Right lobe of liver (tissue), 6 donors: ENCODE measurements at regions not wholly inside any gene's neighbourhood (a gene's known extent, or its start where the extent isn't known, plus 50 kb on each side); places are given as distances from the start of the nearest gene placed in this dataset.

Experiments
- ATAC-seq, 4 donors: fragments of 200-7000 bp; cut with Tn5 transposase; one replicate each; pipeline ENCODE4 v1.9.1; 2020; ENCODE audit warnings: mild to moderate bottlenecking in 4 of 4, moderate library complexity in 4 of 4
- DNase-seq, 3 donors: peaks; one replicate each; pipeline ENCODE4 v3.0.0-alpha.2; 2020
- H3K27ac ChIP-seq, 3 donors: fragments of 200-600 bp; one replicate each; pipeline ENCODE4 v1.8.0; 2022
- H3K27me3 ChIP-seq, 2 donors: fragments of 200-600 bp; one replicate each; pipeline ENCODE4 v1.8.0; 2022
- H3K36me3 ChIP-seq, 4 donors: fragments of 200-600 bp; sonication (generic) in 1 of 4; one replicate each; pipeline versions ENCODE4 v1.5.1 to v1.8.0; 2017 to 2022; ENCODE audit warnings: control low read depth in 1 of 4
- H3K4me1 ChIP-seq, 4 donors: fragments of 200-600 bp; sonication (generic) in 1 of 4; one replicate each; pipeline versions ENCODE4 v1.5.1 to v1.8.0; 2017 to 2022; ENCODE audit warnings: control low read depth in 1 of 4
- H3K4me3 ChIP-seq, 3 donors: fragments of 200-600 bp; one replicate each; pipeline ENCODE4 v1.8.0; 2022
- H3K9me3 ChIP-seq, 4 donors: fragments of 200-600 bp; sonication (generic) in 1 of 4; one replicate each; pipeline versions ENCODE4 v1.5.1 to v1.8.0; 2017 to 2022; ENCODE audit warnings: control low read depth in 1 of 4
- CTCF ChIP-seq, 4 donors: fragments of 200-600 bp in 3 of 4; fragments of 450-650 bp in 1 of 4; IDR thresholded peaks; one replicate each; pipeline versions ENCODE4 v1.5.1 to v1.8.0; 2016 to 2022; ENCODE audit warnings: antibody characterized with exemption in 4 of 4, mild to moderate bottlenecking in 2 of 4
- POLR2A ChIP-seq: fragments of 450-650 bp; IDR thresholded peaks from one replicate; pipeline ENCODE4 v1.6.1; 2017; ENCODE audit warnings: antibody characterized with exemption, mild to moderate bottlenecking
- WGBS: methylation state at CpG from one replicate; pipeline ENCODE4 v1.1.6; 2018; ENCODE audit warnings: low coverage, low lambda C conversion rate; ENCODE audit not compliant: insufficient coverage; ENCODE audit errors: missing lambda C conversion rate; 5-methylcytosine and 5-hydroxymethylcytosine counted together
- intact Hi-C, 2 donors: fragments of 100-400 bp; cut with DNase I; formaldehyde crosslinking; loops; one replicate each; pipeline versions ENCODE4 v1.11.2 to v1.14.1; 2022
- donor health status: DM: no; HTN: yes; CAD: no.
- donor health status: DM: no; HTN: no; CAD: no.
- donor health status: DM: no; HTN: no; CAD: no.
- donor health status: DM: no; HTN: yes; CAD: no.
- donor health status: DM: no; HTN: yes; CAD: no.

DNA sequence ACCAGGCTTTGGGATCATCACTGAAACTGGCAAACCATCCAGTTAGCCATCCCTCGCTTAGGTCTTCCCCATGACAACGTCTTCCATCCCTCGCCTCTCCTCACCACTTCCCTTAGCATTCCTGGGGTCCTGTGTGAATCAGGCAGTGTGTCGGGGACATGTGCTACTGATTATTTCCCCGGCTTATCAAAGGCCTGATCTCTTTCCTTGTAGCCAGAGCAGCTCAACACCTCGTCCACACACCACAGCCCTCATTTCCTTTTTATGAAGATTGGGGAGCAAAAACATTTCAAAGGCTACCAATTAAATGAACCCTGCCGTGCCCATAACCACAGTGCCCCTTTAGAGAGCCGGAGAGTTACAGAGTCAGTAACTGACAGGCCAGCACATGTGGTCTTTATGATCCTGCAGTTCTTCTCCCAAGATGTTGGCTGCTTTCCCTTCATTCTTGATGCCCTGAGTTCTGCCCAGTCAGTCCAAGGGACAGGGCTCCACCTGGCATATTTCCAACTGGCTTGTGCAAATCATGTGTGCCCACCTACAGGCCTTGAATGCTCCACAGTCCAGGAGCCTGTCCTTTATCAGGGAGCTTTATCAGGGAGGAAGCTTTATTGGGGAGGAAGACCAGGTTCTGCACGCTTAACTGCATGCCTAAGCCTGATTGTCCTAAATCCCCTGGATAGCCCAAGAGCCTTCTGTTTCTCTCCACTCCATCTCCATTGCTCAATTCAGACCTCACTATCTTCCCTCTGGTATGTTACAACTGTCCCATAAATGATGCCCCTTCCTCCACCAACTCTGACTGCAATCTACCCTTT is 343.1 kb downstream of the CYRIA start:
- ATAC-seq (no peak), DNase-seq (no peak)
- no peaks in the 10 kb centered on the region for H3K36me3 ChIP-seq
- H3K9me3 ChIP-seq: no peaks in the 10 kb centered on the region
- H3K4me1 ChIP-seq: no peaks in the 10 kb centered on the region
- TF ChIP-seq CTCF (IDR thresholded peaks at IDR 0.05): no peak
- no peak for TF ChIP-seq POLR2A
- intact Hi-C loops: no loop called here
- no peaks in the 10 kb centered on the region for H3K27me3 ChIP-seq
- H3K4me3 ChIP-seq: no peak overlapping the region
- 71% methylated on average over 7 of the region's 9 CpGs for WGBS
- no peak overlapping the region for H3K27ac ChIP-seq

DNA sequence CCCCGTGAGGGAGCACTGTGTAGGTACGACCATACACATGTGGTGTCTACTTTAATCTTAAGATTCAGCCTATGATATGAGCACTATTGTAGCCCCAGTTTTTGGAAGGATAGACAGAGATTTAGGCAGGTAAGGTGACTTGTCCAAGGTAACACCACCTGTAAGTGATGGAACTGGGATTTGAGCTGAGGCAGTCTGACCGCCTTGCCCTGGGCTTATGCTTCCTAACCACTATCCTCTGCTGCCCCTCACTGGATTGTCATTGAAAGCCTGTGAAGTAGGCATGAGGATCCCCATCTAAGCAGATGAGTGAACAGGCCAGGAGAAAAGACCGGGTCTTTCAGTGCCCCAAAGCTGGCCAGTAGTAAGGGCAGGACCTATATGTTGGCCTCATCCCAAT is 343.8 kb downstream of the CYRIA start:
- H3K4me1 ChIP-seq: no peaks in the 10 kb centered on the region
- no peak for ATAC-seq
- no peaks in the 10 kb centered on the region for H3K9me3 ChIP-seq
- TF ChIP-seq CTCF (IDR thresholded peaks at IDR 0.05) (no peak), POLR2A (no peak)
- no peaks in the 10 kb centered on the region for H3K27me3 ChIP-seq
- DNase-seq: no peak
- no peaks in the 10 kb centered on the region for H3K36me3 ChIP-seq
- intact Hi-C loops: no loop called here
- 88% methylated on average over 3 of the region's 4 CpGs for WGBS
- H3K4me3 ChIP-seq: no peak overlapping the region
- no peak overlapping the region for H3K27ac ChIP-seq

DNA sequence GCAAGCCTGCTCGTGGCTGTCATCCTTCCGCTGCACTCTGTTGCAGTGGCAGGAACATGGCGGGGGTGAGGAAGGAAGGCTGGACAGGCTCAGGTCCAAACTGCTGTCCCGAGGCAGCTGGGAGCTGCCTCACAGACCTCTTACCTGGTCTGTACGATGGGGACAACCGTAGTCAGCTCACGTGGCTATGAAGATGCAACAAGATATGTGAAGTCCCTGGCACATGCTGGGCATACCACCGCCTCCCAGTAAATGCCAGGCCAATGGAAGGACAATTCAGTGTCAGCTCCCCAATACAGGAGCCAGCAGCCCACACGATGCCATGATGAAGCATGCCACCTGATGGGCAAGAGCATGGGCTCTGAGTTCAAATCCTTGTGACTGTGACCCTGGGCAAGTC is 344.4 kb downstream of the CYRIA start:
- Histone ChIP-seq H3K9me3 (no peaks in the 10 kb centered on the region), H3K27me3 (no peaks in the 10 kb centered on the region)
- 91% methylated on average over 8 of the region's 9 CpGs for WGBS

DNA sequence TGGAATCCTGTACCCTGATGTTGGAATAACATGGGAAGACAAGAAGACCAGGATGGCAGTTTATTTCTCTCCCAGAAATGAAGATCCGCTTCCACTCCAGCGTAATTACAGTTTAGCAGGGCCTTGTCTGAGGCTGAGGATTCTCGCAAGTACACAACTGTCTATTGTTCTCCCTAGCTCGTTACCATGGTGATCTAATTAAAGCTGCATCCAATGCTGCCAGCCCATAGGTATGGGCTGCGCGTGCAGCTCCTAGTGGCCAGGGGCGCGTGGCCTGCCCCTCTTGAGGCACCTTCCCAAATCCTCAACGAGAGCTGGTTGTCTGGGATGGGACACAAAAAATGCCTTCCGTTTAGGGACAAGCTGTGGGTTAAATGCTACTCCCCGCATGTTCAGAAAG is 344.9 kb downstream of the CYRIA start:
- no peaks in the 10 kb centered on the region for H3K9me3 ChIP-seq
- TF ChIP-seq POLR2A (no peak), CTCF (IDR thresholded peaks at IDR 0.05) (no peak)
- H3K4me3 ChIP-seq: no peak overlapping the region
- H3K4me1 ChIP-seq: no peaks in the 10 kb centered on the region
- 82% methylated on average over 7 of the region's 11 CpGs for WGBS
- no peaks in the 10 kb centered on the region for H3K36me3 ChIP-seq
- intact Hi-C loops: no loop called here
- no peaks in the 10 kb centered on the region for H3K27me3 ChIP-seq
- DNase-seq (no peak), ATAC-seq (no peak)
- H3K27ac ChIP-seq: no peak overlapping the region

More for the DNA sequence above, 344.4 kb downstream of the CYRIA start:
- intact Hi-C loops: no loop called here
- DNase-seq (no peak), ATAC-seq (no peak)
- Histone ChIP-seq H3K4me3 (no peak overlapping the region), H3K27ac (no peak overlapping the region), H3K4me1 (no peaks in the 10 kb centered on the region), H3K36me3 (no peaks in the 10 kb centered on the region)
- TF ChIP-seq CTCF (IDR thresholded peaks at IDR 0.05): no peak
